ENCODE measurements at regions not wholly inside any gene's neighbourhood (a gene's known extent, or its start where the extent isn't known, plus 50 kb on each side); places are given as distances from the start of the nearest gene placed in this dataset.

DNA sequence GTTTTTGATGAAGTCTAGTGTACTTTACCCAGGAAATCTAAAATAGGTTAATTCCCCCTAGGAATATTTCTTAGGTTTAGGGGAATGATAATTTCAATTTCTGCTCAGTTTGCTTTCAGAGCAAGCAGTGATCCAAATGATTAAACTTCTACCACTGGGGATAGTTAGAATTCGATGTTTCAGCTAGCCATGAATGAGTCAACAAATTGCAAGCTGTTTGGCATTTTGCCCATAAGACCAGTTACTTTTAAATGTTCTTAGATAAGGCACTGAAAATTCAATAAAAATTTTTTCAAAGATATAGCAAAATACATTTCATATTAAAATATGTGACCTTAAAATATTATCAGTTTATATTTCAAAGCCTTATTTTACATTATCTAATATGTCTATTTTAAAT is 993.6 kb downstream of the ARAP2 start:
- Histone ChIP-seq H3K9me3 (no peaks in the 10 kb centered on the region), H3K36me3 (no peaks in the 10 kb centered on the region), H3K27ac (no peak overlapping the region), H3K4me3 (no peak overlapping the region), H3K4me1 (no peaks in the 10 kb centered on the region), H3K27me3 (no peaks in the 10 kb centered on the region)
- no peak for ATAC-seq
- no peak for DNase-seq
- in situ Hi-C loops (cut with MboI; ENCODE audit: low sequenced_read_pairs in 4 of 4) (no loop called here), intact Hi-C loops (cut with DNase I; ENCODE audit: low total_unique reads) (no loop called here)
- TF ChIP-seq POLR2A (IDR thresholded peaks at IDR 0.05) (no peak), CTCF (IDR thresholded peaks at IDR 0.05 in 4 of 5, conservative IDR thresholded peaks at IDR 0.05 in 1 of 5) (no peak)

DNA sequence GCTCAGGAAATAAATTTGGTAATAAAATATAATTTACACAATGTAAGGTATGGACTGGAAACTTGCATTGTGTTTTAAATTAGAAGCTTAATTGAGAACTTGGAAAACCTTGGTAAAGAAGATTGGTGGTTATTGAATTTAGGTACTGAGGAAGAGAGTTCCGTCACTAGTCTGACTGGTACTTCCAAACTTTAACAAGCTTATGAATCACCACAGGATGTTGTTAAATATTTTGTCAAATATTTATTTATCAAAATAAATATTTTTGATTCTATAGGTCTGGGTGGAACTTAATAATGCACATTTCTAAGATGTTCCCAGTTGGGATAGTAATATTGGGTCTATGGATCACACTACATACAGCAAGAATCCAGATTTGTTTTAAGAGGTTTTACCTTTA is 992.2 kb downstream of the ARAP2 start:
- Histone ChIP-seq H3K4me3 (no peak overlapping the region), H3K27me3 (no peaks in the 10 kb centered on the region), H3K36me3 (no peaks in the 10 kb centered on the region), H3K27ac (no peak overlapping the region), H3K9me3 (no peaks in the 10 kb centered on the region), H3K4me1 (no peaks in the 10 kb centered on the region)
- no peak for ATAC-seq
- DNase-seq, result no peak
- in situ Hi-C loops (cut with MboI; ENCODE audit: low sequenced_read_pairs in 4 of 4) (no loop called here), intact Hi-C loops (cut with DNase I; ENCODE audit: low total_unique reads) (no loop called here)
- TF ChIP-seq POLR2A (IDR thresholded peaks at IDR 0.05) (no peak), CTCF (IDR thresholded peaks at IDR 0.05 in 4 of 5, conservative IDR thresholded peaks at IDR 0.05 in 1 of 5) (no peak)

GRCh38 chr4:35252866-35253265 is 991.4 kb downstream of the ARAP2 start:
- no peak for TF ChIP-seq POLR2A (IDR thresholded peaks at IDR 0.05)
- no peak for TF ChIP-seq CTCF (IDR thresholded peaks at IDR 0.05 in 4 of 5, conservative IDR thresholded peaks at IDR 0.05 in 1 of 5)
- Histone ChIP-seq H3K4me3 (no peak overlapping the region), H3K27ac (no peak overlapping the region), H3K27me3 (no peaks in the 10 kb centered on the region), H3K9me3 (no peaks in the 10 kb centered on the region), H3K36me3 (no peaks in the 10 kb centered on the region), H3K4me1 (no peaks in the 10 kb centered on the region)
- DNase-seq (no peak), ATAC-seq (no peak)
- in situ Hi-C loops (cut with MboI; ENCODE audit: low sequenced_read_pairs in 4 of 4), result no loop called here
- intact Hi-C loops (cut with DNase I; ENCODE audit: low total_unique reads), result no loop called here

DNA sequence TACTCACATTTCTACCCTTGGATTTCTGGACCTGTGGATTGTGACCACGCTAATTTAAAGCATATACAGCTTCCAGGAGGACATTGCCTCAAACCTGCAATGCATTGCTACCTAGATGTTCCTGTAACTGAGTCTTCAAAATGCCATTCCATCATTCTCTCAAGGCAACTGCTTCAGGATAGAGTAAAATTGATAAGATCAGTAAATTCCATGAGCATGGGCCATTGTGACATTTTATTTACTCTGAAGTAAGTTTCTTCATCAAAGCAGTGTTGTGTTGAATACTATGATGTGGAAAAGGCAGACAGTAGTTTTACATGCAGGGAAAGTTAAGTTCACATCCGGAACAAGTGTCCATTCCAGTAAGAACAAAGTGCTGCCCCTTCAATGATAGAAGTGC is 991.0 kb downstream of the ARAP2 start:
- in situ Hi-C loops (cut with MboI; ENCODE audit: low sequenced_read_pairs in 4 of 4), result no loop called here
- H3K4me3 ChIP-seq, result no peak overlapping the region
- no peaks in the 10 kb centered on the region for H3K4me1 ChIP-seq
- TF ChIP-seq POLR2A (IDR thresholded peaks at IDR 0.05) (no peak), CTCF (IDR thresholded peaks at IDR 0.05 in 4 of 5, conservative IDR thresholded peaks at IDR 0.05 in 1 of 5) (no peak)
- no peak overlapping the region for H3K27ac ChIP-seq
- no peak for DNase-seq
- intact Hi-C loops (cut with DNase I; ENCODE audit: low total_unique reads), result no loop called here
- no peaks in the 10 kb centered on the region for H3K9me3 ChIP-seq
- H3K27me3 ChIP-seq, result no peaks in the 10 kb centered on the region
- no peak for ATAC-seq
- H3K36me3 ChIP-seq, result no peaks in the 10 kb centered on the region

GRCh38 chr4:35286434-35286833 is 957.9 kb downstream of the ARAP2 start:
- no peaks in the 10 kb centered on the region for H3K4me1 ChIP-seq
- no peaks in the 10 kb centered on the region for H3K27me3 ChIP-seq
- no peak overlapping the region for H3K27ac ChIP-seq
- intact Hi-C loops (cut with DNase I; ENCODE audit: low total_unique reads), result no loop called here
- in situ Hi-C loops (cut with MboI; ENCODE audit: low sequenced_read_pairs in 4 of 4), result no loop called here
- DNase-seq (no peak), ATAC-seq (no peak)
- H3K9me3 ChIP-seq, result no peaks in the 10 kb centered on the region
- TF ChIP-seq POLR2A (IDR thresholded peaks at IDR 0.05) (no peak), CTCF (IDR thresholded peaks at IDR 0.05 in 4 of 5, conservative IDR thresholded peaks at IDR 0.05 in 1 of 5) (no peak)
- no peaks in the 10 kb centered on the region for H3K36me3 ChIP-seq
- H3K4me3 ChIP-seq, result no peak overlapping the region
